COR-L47 (cell line): ENCODE measurements at regions not wholly inside any gene's neighbourhood (a gene's known extent, or its start where the extent isn't known, plus 50 kb on each side); places are given as distances from the start of the nearest gene placed in this dataset.
"Not testable (repeated sequence)": the region's sequence is repeated elsewhere in the genome, so short reads cannot be mapped to it uniquely, and the experiment has no call there.

Experiments used
- DNase-seq: peaks from one replicate; lab custom pipeline; 2025; lab: John Stamatoyannopoulos, UW

DNA sequence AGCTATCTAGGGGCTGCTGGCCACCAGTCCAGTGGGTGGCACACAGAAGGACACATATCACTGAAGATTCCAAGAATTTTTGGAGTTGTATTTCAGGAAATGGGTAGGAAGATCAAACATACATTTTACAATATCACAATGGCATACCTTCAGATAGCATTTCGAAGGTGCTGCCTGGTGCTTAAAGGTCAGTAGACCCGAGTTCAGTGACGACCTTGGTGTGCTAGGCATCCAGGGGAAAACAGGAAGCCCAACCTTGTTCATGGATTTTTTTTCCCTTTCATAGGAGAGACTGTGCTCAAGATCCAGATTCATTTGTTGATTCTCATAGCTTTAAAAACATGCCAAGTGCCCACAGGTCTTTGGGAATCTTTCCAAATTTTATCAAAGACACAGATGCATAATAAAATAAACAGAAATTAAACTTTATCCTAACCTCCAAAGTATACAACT, 51.0 kb upstream of the RCBTB2 start:
- DNase-seq, result no peak

DNA sequence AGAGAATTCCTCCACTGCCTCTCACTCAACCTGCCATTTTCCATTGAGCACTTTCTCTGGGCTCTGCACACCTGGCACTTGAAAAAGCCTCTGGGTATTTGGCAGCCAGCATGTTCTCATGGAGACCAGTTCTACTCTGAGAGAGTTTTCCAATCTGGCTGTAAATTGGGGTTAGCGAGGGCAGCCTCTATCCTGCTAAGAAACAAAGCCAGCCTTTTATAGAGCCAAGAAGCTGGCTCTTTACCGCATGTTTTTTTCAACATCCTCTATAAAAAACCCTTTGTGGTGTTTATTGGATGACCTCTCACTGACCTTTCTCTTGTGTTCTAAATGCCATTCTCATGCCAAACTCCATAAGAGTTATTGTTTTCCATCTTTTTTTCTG, 52.6 kb upstream of the RCBTB2 start:
- peak; percentile 65 for DNase-seq

DNA sequence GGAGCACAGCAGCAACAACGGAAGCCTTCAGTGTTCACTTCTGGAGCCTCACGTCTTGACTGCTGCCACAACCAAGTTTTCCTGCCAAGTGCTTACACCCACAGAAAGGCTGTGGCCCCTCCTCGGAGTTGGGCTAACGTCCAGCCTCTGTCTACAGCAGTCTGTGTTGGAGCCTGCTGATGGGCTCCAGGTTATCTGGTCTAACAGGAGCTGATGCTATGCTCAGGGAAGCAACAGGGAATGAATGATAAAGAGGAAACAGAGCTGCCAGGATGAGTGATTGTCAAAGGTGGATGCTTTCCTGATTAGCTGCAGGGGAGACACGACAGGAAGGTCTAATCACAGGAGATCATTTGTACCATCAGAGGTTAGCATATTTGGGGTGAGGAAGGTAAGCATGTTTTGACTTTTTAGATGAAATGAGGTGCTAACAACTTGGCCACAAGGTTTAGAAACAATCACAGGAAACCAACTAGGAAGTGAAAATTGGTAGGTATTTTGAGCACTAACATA, 53.8 kb upstream of the RCBTB2 start:
- no peak for DNase-seq

GRCh38 chr13:48588120-48588519, 55.2 kb upstream of the RCBTB2 start:
- DNase-seq, result no peak

DNA sequence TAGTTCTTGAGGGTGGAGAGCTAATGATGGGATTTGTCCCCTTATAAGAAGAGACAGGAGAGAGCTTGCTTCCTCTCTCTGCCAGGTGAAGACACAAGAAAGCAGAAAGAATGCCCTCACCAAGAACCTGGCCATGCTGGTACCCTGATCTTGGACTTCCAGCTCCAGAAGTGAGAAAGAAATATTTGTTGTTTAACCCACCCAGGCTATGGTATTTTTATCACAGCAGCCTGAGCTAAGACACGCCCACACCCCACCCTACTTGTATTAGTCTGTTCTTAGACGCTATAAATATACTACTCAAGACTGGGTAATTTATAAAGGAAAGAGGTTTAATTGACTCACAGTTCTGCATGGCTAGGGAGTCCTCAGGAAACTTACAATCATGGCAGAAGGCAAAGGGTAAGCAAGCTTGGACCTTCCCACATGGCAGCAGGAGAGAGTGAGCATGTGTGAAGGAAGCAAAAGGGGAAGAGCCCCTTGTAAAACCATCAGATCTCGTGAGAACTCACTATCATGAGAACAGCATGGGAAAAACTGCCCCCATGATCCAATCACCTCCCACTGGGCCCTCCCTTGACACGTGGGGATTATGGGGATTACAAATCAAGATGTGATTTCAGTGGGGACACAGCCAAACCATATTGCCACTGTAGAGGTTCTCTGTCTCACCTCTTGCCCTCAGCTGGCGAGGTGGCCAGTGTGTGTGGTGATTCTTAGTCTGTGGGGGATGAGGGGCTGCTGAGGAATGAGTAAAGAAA, 57.4 kb upstream of the RCBTB2 start:
- DNase-seq, result no peak

GRCh38 chr13:48591124-48591872, 58.4 kb upstream of the RCBTB2 start:
- not testable (repeated sequence) for DNase-seq

DNA sequence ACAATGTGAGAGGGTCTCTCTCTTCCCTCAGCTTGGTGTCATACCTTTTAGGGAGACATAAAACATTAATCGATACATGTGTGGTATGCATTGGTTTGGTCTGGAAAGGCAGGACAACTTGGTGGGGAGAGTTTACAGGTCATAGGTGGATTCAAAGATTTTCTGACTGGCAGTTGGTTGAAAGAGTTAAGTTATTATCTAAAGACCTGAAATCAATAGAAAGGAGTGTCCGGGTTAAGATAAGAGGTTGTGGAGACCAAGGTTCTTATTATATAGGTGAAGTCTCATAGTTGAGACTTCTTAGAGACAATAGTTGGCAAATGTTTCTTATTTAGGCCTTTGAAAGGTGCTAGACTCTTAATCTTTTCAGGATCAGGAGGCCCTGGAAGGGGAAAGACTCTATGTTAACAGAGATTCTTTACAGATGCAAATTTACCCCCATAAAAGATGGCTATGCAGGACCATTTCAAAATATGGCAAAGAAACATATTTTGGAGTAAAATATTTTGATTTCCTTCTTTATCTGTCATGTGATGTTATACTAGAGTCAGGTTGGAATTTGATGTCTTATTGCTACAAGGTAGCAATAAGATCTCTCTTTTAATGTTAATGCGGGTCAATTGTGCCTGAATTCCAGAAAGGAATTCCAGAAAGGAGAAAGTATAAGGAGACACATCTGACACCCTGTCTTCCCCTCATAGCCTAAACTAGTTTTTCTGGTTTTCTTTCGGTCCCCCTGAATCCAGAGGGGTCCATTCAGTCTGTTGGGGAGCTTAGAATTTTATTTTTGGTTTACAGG, 59.2 kb upstream of the RCBTB2 start:
- DNase-seq, result no peak

DNA sequence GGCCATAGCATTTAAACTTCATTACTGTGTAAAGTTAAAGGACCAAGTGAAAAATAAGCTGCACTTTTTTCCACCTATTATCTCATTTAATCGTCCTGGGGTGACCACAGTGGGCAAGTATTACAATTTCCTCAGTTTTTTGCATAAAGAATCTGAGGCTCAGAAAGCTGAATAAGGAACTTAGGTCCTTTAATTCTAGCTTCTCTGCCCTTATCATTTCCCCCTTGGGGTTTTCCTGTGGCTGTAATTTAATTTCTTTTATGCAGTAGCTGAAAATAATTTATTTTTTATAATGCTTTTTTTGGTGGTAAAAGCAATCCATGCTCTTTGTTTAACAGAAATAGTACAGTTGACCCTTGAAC, 59.8 kb upstream of the RCBTB2 start:
- DNase-seq, result no peak

DNA sequence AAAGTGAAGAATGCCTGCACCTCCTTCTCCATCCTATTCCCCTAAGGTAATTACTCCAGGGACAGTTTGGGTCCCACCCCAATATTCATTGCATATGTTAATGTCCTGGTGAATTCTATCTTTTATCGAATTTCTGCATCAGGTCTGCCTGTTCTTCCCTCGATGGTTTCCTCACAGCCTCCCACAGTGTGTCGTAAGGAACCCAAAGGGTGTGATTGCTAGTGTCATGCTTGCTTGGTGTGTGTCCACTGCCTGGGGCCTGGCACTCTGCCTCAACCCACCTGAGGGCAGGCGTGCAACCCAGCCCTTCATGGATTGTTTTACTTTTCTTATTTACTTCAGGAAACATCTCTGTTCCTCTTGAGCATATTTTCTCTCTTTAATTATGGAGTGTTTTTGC, 60.2 kb upstream of the CYSLTR2 start:
- no peak for DNase-seq

GRCh38 chr13:48594096-48594815, 59.5 kb upstream of the CYSLTR2 start:
- DNase-seq, result no peak

DNA sequence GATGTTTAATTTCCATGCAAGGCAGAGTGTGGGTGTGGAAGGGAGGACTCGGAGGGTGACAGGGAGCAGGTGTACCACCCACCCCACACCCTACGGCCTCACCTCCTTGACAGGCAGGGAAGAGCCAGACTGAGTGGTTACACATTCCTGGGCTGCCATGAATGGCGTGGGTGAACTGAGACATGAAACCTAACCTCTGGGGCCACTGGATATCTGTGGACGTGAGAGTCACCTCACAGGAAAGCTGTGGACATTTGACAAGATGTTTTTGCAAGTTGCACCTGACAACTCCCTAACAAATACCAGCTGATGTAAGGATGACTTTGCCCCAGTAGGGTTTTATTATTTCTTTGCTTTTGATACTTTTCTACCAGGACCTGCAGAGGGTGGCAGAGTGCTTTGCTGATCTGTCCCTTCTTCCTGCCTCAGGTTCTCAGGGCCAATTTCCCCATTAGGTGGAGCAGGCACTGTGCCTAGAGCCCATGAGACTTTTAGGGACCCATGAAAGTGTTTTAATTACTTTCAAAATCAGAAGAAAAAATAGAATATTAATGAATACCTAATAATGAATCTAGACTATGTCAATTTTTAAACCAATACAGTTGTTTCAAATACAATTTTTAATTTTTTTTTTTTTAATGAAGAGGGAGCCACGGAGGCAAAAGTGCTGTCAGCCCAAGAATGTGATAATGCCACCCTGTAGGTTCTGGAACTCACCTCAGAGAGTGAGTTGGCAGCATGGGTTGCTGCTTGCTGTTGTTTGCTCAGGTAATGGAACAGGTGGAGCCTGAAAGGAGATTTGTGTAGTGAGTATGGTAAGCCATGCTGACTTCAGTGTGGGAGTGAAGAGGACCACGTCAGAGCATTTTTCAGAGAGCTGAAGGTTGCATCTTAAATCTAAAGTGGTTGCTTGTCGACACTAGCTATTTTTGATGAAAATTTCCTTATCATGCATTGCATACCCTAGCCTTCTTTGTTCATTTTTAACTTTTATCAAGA, 58.0 kb upstream of the CYSLTR2 start:
- peak; percentile 44 for DNase-seq

GRCh38 chr13:48600374-48601364, 53.1 kb upstream of the CYSLTR2 start:
- no peak for DNase-seq

DNA sequence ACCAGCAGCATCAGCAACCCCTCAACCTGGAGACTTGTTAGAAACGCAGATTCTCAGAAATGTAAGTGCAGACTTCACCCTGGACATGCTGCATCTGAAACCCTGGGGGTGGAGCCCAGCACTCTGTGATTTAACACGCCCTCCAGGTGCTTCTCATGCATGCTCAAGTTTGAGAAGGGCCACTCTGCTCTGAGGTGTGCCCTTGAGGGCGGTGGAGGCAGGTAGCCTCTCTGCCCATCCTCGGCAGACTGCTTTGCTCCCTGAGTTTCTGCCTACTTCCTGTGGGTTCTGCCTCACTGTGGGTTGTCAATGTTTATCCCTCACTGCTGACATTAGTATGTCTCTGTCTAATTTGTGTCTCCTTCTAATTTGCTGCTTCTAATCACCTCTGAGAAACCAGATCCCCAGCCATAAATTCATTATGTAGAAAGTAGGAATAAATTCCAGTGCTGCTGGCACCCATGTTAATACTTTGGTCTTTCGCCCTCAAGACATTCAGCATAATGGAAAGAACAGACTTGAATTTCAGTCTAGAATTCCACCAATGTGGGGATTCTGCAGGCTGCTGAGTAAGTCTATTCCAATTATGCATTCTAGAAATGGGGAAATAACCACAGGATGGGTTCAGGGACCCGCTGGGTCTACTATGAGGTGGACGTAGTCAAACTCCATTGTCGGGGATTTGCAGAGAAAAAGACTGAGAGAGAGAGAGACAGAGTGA, 51.3 kb upstream of the CYSLTR2 start:
- DNase-seq, result no peak

DNA sequence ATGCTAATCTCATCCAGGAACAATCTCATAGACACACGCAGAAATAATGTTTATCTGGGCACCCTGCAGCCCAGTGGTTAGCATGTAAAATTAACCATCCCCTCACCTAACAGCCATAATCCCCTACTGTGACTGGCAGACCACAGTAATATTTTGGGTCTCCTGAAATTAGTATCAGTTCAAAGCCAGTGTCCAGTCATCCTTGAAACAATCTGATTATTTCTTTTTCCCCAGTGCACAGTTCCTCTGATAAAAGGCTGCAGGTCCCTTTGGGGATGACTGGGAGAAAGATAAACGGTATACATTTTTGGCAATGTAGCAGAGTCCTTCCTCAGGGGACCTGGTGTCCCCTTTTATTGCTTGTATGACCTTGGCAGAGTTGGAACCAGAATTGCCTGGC, 50.4 kb upstream of the CYSLTR2 start:
- DNase-seq, result no peak
